GM18951 (cell line): ENCODE measurements at regions not wholly inside any gene's neighbourhood (a gene's known extent, or its start where the extent isn't known, plus 50 kb on each side); places are given as distances from the start of the nearest gene placed in this dataset.
"Not testable (repeated sequence)": the region's sequence is repeated elsewhere in the genome, so short reads cannot be mapped to it uniquely, and the experiment has no call there.

ENCODE experiments used
- POLR2A ChIP-seq: IDR thresholded peaks from 4 replicates; pipeline ENCODE4 v1.6.1; 2011; ENCODE audit warnings: mild to moderate bottlenecking; ENCODE audit not compliant: insufficient read length, insufficient read depth; ENCODE audit errors: extremely low read depth
- in situ Hi-C: fragments of 300-500 bp; cut with MboI; formaldehyde crosslinking; loops from one replicate; pipeline ENCODE4 v1.12.0; 2022; ENCODE audit warnings: low sequenced_read_pairs, mixed read lengths, inconsistent platforms; ENCODE audit not compliant: unreplicated experiment

DNA sequence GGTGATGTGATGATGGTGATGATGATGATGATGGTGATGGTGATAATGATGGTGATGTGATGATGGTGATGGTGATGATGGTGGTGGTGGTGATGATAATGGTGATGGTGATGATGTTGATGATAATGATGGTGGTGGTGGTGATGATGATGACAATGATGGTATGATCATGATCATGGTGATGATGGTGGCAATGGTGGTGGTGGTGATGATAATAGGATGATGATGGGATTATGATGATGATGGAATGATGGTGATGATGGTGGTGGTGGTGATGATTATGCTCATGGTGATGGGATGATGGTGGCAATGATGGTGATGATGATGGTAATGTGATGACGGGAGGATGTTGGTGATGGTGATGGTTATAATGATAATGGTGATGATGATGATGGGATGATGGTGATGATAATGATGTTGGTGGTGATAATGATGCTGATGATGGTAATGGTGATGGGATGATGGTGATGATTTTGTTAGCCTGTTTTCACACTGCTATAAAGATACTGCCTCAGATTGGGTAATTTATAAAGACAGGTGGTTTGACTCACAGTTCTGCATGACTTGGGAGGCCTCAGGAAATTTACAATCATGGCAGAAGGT, 314.8 kb upstream of the SFSWAP start:
- TF ChIP-seq POLR2A = no peak
- in situ Hi-C loops = no loop called here

DNA sequence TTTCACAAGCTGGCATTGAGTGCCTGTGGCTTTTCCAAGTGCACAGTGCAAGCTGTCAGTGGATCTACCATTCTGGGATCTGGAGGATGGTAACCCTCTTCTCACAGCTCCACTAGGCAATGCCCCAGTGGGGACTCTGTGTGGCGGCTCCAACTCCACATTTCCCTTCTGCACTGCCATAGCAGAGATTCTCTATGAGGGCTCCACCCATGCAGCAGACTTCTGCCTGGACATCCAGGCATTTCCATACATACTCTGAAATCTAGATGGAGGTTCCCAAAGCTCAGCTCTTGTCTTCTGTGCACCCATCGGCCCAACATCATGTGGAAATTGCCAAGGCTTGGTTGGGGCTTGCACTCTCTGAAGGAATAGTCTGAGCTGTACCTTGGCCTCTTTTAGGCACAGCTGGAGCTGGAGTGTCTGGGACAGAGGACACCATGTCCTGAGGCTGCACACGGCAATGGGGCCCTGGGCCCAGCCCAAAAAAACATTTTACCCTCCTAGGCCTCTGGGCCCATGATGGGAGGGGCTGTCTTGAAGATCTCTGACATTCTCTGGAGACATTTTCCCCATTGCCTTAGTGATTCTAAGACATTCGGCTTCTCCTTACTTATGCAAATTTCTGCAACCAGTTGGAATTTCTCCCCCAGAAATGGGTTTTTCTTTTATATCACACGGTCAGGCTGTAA, 313.3 kb upstream of the SFSWAP start:
- TF ChIP-seq POLR2A = no peak
- in situ Hi-C loops = no loop called here

DNA sequence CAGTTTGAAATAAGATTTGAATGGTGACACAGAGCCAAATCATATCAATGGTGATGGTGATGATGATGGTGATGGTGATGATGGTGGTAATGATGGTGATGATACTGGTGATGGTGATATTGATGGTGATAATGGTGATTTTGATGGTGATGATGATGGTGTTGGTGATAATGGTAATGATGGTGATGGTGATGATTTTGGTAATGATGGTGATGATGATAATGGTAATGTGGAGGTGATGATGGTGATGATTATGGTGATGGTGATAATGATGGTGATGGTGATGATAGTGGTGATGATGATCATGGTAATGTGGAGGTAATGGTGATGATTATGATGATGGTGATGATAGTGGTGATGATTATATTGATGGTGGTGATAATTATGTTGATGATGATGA, 311.9 kb upstream of the SFSWAP start:
- no peak for TF ChIP-seq POLR2A
- in situ Hi-C loops = no loop called here

DNA sequence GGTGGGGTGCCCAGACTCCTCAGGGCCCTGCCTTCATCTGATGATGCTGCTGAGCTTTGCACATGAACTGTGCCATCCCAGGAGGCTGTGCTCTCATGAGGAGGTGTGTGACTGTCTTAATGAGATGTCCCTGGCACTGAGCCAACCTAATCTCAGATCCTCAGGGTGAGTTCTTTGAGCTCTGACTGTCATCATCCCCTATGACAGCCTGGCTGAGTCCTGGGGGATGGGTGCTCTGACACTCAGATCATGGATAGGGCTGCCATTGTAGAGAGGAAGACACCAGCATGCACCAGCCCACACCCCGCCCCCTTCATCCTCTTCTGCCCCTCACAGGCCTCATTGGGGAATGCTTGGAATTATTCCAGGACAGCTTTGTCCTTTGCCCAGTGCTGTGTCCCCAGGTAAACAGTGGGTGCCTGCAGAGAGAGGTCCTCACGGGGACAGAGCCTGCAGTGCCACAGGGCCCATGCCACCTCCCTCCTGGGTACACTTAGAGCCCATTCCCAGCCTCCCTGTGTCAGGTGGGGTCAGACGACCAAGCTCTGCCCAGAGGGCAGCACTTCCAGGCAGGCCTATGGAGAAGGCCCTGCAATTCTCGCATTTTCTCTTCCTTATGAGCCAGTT, 310.1 kb upstream of the SFSWAP start:
- in situ Hi-C loops = not testable (repeated sequence)

DNA sequence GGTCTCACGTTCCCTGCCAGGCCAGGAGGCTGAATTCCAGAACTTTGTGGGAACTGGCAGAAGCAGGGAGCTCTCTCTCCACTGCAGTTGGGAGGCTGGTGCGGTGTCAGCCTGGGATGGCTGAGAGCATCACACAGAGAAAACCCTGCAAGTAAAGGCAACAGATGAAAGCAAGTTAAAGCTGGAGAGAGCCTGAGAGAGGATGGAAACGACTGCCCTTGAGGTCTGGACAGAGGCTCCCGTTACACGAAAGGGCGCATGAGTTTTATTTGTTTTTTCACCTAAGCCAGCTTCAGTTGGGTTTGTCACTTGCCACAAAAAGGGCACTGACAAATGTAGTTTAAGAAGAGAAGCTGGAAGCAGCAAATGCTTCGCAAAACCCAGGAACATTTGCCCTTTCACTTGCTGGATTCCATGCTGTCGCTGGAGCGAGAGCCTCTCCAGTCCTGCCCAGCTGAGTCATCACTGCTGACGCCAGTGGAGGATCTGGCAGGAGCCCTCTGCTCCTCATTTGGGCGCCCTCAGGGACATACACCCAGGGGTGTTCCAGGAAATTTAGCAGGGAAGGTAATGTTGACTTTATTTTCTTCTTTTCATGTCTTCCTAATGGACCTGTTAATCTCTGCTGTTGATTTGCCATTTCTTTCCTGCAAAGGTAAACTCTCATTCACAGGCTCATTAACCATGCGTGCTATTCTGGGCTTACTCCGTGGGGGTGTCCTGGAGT, 308.8 kb upstream of the SFSWAP start:
- in situ Hi-C loops = not testable (repeated sequence)

DNA sequence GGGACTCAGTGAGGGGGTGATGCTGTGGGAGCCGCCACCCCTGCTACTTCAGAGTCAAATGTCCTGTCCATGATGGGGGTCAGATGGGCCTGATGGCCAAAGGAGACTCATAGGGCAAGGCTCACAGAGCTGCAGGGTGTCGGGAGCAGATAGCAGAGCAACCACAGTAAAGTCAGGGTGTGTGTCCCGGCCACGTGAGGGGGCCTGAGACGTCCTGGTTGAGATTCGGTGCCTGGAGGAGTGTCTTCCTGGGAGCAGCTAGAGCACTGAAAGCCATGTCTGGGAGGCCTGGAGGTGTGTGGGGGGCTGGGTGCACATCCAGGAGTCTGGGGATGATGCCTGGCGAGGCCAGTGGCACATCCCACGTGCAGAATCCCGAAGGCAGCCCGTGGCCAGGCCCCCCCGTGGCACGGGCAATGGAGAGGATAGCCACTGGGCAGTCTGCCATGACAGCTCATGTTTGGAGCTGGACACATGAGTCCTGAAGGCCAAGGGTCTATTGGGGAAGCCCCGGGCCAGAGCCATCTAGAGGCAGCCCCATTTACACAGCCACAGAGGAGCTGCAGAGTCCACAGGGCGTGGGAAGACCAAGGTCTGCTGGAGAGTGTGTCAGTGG, 308.0 kb upstream of the SFSWAP start:
- no peak for TF ChIP-seq POLR2A
- in situ Hi-C loops = no loop called here

DNA sequence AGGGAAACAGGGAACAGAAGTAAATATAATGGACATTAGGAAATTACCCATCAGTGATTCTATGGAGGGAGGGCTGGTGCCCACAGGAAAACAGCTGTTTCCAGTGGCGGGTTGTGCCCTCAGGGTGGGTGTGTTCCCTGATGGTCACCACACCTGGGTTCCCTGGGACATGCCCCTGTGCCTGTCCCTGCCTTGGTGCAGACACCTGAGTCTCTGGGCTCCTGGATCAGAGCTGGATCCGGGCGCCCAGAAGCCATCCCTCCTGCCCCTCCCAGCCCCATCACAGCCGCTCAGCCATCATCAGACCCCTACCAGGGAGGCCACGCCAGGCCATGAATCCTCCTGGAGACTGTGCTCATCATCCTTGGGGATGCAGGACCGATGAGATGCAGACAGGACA, 307.2 kb upstream of the SFSWAP start:
- TF ChIP-seq POLR2A = no peak

DNA sequence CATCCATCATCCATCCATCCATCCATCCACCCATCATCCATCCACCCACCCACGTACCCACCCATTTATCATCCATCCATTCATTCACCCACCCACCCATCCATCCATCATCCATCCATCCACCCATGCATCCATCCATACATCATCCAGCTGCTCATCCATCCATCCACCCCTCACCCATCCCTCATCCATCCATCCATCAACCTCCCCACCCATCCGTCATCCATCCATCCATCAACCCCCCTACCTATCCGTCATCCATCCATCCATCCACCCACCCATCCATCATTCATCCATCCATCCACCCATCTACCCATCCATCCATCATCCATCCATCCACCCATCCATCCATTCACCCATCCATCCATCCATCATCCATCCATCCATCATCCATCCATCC, 306.2 kb upstream of the SFSWAP start:
- no peak for TF ChIP-seq POLR2A
- in situ Hi-C loops = no loop called here

More for the DNA sequence above, 307.2 kb upstream of the SFSWAP start:
- in situ Hi-C loops = no loop called here

DNA sequence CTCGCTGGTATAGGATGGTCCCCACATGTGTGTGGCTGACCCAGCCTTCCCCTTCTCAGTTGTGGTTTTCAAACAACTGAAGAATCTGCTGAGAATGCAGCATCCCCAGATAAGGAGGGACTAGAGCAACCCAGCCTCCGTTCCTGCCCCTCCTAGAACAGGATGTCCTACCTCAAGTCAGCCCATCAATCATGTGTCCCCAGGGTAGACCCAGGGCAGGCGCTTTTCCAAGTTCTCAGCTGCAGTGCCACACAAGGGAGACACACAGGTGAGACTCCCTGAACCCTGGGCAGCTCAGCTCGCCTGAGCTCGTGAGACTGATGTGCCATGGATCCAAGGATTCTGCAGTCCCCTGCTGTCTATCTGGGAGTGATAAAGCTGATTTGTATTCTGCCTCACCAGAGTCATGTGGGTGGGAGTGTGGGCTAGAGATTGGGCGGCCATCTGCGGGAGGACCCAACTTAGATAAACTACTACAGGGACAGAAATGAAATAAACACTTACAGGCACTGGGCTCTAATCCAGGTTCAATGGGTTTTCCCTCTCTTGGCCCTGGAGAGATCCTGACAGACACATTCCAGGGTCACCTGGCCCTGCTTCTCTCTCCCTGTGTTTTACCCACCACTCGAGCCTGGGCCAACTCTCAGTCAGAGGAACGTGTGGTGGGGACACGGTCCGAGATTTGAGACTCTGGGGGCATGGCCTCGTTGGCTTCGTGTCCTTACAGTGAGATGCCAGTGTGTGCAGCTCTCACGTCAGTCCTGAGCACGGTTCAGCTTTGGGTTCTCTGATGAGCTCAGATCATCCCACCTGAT, 303.5 kb upstream of the SFSWAP start:
- TF ChIP-seq POLR2A = no peak
- in situ Hi-C loops = no loop called here

DNA sequence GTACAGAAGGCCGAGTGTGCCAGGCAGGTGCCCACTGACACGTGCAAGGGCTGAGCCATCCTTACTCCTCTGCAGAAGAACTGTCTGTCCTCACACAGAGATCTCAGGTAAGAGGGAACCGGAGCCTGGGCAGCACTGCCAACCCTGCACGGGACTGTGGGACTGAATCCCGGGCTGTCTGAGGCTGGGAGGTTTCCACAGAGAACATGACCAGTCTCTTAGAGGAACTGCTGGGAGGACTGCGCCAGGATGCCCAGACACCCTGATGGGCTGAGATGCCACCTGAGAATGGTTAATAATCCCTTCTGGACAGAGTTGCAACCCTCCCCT, 302.9 kb upstream of the SFSWAP start:
- TF ChIP-seq POLR2A = no peak
- in situ Hi-C loops = no loop called here

DNA sequence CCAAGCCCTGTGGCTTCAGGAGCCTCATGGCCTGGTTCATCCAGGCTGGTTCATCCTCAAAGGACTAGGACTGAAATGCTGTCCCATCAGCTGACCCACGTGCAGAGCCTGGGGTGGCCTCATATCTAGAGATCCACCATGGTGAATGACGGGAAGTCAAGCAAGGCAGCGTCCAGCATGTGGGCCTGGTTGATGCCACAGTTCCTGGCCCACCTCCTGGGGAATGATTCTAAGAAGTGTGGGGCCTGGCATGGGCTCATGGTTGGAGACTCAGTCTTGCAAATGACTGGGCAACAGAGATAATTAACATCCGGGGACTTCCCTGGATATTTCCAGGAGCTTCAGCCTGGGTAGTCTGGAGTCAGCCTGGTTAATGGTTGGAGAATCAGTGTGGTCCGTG, 302.4 kb upstream of the SFSWAP start:
- in situ Hi-C loops = no loop called here
- no peak for TF ChIP-seq POLR2A

DNA sequence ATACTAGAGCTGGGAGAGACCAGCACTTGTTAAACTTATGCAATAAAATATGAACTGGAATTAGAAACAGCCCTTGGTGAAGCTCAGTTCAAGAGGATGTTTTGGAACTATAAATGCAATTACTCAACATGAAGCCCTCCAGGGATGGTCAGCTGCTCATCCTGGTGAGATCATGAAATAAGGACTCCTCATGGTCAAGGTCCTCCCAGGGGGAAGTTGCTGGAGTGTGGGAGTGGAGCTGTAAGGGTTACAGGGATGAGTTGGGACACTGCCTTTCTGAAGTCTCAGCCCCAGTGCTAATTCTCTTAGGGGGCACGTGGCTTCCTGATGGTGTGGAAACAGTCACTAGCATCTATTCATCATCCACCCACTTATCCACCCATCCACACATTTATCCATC, 301.7 kb upstream of the SFSWAP start:
- TF ChIP-seq POLR2A = no peak
- in situ Hi-C loops = no loop called here

DNA sequence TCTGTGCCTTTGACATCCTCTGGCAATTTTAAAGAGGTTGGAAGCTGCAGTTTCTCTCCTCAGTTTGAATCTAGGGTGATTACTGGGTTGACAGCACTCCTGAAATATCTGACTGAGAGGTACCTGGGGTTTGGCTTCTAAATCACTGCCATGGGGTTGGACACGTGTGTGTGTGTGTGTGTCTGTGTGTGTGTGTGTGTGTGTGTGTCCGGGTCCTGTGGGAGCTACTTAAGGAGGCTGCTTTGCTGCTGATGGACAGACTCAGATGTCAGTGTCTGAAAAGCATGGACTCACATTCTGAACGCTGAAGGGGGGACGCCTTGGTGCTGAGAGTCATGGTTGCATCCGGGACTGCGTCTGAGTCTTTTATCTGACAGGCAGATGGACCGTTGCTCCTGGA, 299.1 kb upstream of the SFSWAP start:
- in situ Hi-C loops = not testable (repeated sequence)
